Activated CD4-positive, alpha-beta T cell treated with anti-CD3 and anti-CD28 coated beads, Interleukin-2, Interleukin-6, amounts not matched to agents 100 ng/mL and 50 ng/mL, durations not matched to agents 16 hours and 8 hours (primary cell): ENCODE measurements at regions not wholly inside any gene's neighbourhood (a gene's known extent, or its start where the extent isn't known, plus 50 kb on each side); places are given as distances from the start of the nearest gene placed in this dataset.
"Not testable (repeated sequence)": the region's sequence is repeated elsewhere in the genome, so short reads cannot be mapped to it uniquely, and the experiment has no call there.

Experiments
- DNase-seq: peaks from one replicate; pipeline ENCODE4 v3.0.0-alpha.2; 2020

GRCh38 chrX:1009771-1010170 lies 202.7 kb downstream of the CRLF2 start:
- DNase-seq, result no peak

DNA sequence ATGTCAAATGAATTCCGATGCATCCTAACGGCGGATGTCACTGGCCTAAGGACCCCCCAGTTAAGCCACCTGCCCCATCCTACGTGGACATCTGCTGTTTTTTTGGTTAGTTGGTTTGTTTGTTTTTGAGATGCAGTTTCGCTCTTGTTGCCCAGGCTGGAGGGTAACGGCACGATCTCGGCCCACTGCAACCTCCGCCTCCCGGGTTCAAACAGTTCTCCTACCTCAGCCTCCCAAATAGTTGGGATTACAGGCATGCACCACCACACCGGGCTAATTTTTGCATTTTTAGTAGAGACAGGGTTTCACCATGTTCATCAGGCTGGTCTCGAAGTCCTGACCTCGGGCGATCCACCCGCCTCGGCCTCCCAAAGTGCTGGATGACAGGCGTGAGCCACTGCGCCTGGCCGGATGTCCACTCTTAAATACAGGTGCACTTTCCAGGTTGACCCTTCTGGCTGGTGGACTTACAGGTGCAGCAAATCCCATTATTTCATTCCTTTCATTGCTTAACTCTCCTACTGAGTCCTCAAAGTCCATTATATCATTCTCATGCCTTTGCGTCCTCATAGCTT lies 206.2 kb downstream of the CRLF2 start:
- no peak for DNase-seq

GRCh38 chrX:1002611-1003010 lies 209.8 kb downstream of the CRLF2 start:
- no peak for DNase-seq

DNA sequence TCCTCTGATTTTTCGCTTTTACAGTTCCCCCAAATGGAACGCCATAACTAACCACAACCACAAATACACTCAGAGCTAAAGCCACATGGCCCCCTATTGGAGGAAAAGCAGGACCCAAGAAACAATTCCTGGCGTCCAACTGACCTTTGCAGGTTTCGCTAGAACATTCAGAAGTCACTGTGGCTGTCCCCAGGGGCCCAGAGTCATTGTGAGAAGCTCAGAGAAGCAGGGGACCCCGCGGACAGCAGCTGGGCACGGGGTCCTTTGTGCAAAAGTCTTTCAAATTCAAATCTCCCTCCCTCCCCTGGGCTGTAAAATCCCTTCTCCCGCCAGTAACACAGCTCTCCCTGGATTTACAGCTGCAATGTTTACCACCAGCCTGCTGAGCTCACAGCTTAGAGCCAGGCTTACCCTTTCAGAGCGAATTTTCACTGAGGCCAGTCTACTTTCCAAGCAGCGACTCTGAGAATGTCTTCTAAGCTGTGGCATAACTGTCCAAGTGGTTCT lies 214.8 kb downstream of the CRLF2 start:
- no peak for DNase-seq

DNA sequence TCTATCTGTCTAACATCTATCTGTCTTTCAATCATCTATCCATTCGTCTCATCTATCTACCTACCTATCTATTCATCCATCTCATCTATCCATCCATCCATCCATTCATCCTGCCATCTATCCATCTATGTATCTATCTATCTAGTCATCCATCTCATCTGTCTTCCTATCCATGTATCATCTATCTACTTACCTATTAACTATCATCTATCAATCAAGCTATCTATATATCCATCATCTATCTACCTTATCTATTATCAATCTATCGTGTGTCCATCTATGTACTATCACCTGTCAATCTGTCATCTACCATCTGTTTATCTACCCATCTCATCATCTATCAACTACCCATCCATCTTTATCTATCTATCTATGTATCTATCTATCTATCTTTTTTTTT lies 217.7 kb downstream of the CRLF2 start:
- no peak for DNase-seq

GRCh38 chrX:989959-990510 lies 222.4 kb downstream of the CRLF2 start:
- peak; percentile 83 for DNase-seq

DNA sequence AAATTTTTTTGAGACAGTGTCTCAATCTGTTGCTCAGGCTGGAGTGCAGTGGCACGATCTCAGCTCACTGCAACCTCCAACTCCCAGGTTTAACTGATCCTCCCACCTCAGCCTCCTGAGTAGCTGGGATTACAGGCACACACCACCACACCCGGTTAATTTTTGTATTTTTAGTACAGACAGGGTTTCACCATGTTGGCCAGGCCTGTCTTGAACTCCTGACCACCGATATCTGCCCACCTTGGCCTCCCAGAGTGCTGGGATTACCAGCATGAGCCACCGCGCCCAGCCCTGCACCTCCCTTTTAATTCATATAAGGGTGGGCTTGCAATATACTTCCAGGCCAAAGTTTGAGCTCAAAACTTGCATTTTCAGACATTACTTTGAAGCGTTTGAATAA lies 223.9 kb downstream of the CRLF2 start:
- DNase-seq, result not testable (repeated sequence)

GRCh38 chrX:981791-982626 lies 230.4 kb downstream of the CRLF2 start:
- no peak for DNase-seq

GRCh38 chrX:980587-981235 lies 231.7 kb downstream of the CRLF2 start:
- DNase-seq, result no peak

DNA sequence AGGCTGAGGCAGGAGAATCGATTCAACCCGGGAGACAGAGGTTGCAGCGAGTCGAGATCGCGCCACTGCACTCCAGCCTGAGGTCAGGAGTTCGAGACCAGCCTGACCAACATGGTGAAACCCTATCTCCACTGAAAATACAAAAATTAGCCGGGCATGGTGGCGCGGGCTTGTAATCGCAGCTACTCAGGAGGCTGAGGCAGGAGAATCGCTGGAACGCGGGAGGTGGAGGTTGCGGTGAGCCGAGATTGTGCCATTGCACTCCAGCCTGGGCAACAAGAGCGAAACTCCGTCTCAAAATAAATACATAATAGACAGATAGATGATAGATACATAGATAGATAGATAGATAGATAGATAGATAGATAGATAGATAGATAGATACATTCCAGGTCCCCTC lies 233.3 kb downstream of the CRLF2 start:
- DNase-seq, result not testable (repeated sequence)

DNA sequence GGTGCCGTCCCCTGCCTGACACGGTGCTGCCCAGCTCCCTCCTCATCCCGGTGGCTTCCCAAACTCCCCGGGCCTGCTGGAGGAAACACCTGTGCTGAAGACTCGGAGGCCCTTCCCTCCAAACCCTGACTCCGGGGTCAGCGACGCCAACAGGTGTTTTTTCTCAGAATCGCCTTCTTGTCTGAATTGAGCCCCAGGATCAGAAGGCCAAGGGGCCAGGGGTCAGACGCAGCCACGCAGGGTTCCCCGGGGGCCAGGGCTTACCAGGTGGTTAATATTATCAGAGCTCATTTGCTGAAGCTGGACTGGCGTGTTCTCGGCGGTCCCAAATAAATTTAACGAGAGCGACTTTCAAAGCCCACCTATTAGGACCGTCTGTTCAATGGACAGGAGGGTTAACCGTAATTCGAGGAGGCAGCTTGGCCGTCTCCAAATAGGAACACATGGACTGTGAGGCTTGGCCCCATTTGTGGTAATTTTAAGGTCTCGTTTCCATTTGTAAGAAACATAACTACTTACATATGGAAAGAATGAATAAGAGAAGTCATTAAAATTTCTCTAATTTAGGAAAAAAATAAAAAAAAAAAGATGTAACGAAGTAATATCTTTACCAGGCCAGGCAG lies 239.3 kb downstream of the CRLF2 start:
- DNase-seq, result no peak

DNA sequence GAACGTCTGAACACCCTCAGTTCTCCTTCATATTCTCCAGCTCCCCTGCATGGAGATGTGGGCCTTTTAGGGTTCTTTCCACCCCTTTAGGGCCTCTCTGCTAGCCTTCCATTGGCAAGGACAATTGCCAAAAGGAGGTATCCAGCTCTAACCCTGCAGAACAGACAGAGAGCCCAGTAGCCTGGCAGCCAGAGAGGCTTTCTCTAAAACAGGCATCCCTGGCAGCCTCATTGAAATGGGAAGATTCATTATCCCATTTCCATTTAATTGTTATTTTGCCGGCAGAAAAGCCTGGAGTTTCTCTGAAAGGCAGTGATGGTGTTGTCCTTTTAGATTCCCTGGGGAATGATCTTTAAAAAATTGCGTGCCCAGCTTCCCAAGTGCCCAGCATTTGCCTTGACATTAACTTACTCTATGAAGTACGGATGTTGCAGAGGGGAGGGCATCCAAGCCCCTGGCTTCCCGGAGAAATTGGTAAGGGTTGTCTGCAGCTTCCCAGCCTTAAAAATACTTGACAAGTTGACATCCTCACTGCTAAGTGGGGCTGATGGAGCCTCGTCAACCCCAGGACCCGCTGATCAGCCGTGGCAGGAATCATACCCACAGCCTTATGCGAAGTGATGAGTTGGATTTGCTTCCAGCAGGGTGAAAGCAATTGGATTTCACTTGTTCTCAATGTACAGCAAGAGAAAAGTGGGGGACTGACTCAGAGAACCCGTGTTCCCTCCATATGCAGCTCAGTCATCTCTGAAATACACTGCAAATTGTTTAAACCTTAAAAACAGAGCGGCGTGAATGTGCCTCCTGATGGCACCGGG lies 244.1 kb downstream of the CRLF2 start:
- no peak for DNase-seq

- no peak for DNase-seq
Measured at GRCh38 chrX:966396-967070, 245.9 kb downstream of the CRLF2 start.

DNA sequence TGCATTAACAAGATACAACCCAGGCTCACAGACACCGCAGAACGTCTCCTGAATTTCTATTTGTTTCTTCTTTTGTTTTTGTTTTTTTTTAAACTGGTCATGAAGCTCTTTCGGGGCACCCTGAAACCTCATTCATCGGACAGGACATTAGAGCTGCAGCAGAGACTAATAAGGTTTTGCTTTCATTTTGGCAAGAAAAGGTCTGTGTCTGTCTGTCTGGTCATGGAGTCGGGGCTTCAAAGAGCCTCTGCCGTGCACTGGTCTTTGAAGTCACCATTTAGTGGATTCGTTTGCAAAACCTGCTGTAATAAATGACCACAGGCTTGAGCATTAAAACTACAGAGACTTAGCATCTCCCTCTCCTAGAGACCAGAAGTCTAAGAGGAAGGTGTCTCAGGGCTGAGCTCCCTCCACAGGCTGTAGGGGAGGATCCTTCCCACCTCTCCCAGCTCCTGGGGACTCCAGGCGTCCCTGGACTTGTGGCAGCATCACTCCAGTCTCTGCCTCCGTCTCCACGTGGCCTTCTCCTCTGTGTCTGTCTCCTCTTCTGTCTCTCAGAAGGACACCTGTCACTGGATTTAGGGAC lies 247.5 kb downstream of the CRLF2 start:
- DNase-seq, result no peak

GRCh38 chrX:960821-961220 lies 251.6 kb downstream of the CRLF2 start:
- no peak for DNase-seq

DNA sequence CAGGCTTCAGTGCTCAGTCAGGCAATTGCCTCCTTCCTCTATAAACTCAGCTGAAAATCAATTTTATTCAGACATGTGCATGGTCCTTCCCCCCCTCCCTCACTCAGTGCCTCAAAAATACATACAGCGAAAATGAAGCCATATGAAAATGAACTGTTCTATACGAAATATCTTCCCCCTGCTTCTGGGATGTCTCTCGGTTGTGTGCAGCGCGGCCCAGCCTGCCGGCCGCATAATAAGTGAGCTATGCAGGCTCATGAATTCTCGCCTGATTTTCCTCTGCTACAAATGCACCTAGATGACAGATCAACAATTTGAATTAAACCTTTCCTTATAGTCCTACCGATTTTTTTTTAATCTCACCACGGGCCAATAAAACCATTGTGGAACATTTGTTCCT lies 252.9 kb downstream of the CRLF2 start:
- no peak for DNase-seq

GRCh38 chrX:955168-955781 lies 257.2 kb downstream of the CRLF2 start:
- DNase-seq, result not testable (repeated sequence)

- DNase-seq, result no peak
Measured at GRCh38 chrX:953879-954482, 258.5 kb downstream of the CRLF2 start.

DNA sequence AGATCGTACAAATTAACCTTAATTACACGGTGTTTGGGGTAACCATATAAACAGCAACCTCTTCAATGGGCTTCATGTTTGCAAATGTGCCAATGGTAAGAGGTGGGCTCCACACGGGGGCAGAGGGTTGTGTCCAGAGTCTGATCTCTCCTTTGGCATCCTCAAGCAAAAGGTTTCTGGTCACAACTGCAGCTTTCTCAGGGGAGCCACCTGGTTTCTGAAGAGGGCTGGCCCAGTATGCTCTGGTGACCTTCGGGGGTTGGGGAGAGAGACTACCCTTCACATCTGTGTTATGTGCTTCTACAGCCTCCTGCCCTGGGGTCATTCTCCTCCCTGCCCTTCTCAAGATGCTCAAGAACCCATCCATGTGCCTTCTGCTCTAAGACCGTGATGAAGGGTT lies 259.6 kb downstream of the CRLF2 start:
- DNase-seq, result no peak

DNA sequence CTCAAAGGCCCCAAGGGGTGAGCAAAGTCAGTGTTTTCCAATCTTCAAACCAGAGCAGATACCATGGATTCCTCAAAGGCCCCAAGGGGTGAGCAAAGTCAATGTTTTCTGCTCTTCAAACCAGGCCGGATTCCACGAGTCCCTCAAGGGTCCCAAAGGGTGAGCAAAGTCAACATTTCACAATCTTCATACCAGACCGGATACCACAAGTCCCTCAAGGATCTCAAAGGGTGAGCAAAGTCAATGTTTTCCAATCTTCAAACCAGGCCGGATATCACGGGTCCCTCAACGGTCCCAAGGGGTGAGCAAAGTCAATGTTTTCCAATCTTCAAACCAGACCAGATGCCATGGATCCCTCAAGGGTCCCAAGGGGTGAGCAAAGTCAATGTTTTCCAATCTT lies 265.2 kb downstream of the CRLF2 start:
- not testable (repeated sequence) for DNase-seq
